ENCODE measurements at regions not wholly inside any gene's neighbourhood (a gene's known extent, or its start where the extent isn't known, plus 50 kb on each side); places are given as distances from the start of the nearest gene placed in this dataset.

DNA sequence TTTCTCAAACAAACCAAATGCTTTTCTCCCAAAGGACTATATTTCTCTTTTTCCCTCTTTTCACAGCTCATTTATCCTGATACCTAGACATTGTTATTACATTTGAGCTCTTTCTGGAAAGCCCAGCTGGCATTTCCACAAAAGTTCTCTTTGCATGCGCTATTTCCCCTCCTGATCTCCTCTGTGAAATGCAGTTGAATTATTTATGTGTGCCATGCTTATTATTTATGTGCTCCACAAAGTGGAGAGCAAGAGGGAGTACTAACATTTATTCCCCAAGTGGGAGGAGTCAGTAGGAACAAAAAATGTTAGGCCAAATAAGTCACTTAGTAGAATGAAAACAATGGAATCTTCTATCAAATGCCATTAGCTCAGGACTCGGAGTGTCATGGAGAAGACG is 626.6 kb upstream of the IGFBP7 start:
- TF ChIP-seq, protein P1, sequence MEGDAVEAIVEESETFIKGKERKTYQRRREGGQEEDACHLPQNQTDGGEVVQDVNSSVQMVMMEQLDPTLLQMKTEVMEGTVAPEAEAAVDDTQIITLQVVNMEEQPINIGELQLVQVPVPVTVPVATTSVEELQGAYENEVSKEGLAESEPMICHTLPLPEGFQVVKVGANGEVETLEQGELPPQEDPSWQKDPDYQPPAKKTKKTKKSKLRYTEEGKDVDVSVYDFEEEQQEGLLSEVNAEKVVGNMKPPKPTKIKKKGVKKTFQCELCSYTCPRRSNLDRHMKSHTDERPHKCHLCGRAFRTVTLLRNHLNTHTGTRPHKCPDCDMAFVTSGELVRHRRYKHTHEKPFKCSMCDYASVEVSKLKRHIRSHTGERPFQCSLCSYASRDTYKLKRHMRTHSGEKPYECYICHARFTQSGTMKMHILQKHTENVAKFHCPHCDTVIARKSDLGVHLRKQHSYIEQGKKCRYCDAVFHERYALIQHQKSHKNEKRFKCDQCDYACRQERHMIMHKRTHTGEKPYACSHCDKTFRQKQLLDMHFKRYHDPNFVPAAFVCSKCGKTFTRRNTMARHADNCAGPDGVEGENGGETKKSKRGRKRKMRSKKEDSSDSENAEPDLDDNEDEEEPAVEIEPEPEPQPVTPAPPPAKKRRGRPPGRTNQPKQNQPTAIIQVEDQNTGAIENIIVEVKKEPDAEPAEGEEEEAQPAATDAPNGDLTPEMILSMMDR (conservative IDR thresholded peaks at IDR 0.05) = no peak
- TF ChIP-seq ZFX (IDR thresholded peaks at IDR 0.05) = no peak
